A549 (cell line): ENCODE measurements at regions not wholly inside any gene's neighbourhood (a gene's known extent, or its start where the extent isn't known, plus 50 kb on each side); places are given as distances from the start of the nearest gene placed in this dataset.
"Not testable (repeated sequence)": the region's sequence is repeated elsewhere in the genome, so short reads cannot be mapped to it uniquely, and the experiment has no call there.

Source experiments
- ATAC-seq, 2 experiments: fragments of 200-7000 bp in 1 of 2; fragments of >200 bp in 1 of 2; cut with Nextera tagmentation in 1 of 2; cut with Tn5 transposase in 1 of 2; 3 replicates each; pipeline versions ENCODE4 v1.8.0 to v1.9.1; 2018 to 2020; ENCODE audit warnings: mild to moderate bottlenecking in 1 of 2, moderate library complexity in 1 of 2
- CTCF ChIA-PET: fragments of 300-600 bp; sonication (Branson Sonifier 250); formaldehyde crosslinking; extraction: SDS; loops from one replicate; lab custom pipeline; 2021; ENCODE audit warnings: antibody characterized with exemption, inconsistent platforms; lab: Yijun Ruan, JAX
- POLR2A ChIA-PET: fragments of 350-600 bp; formaldehyde crosslinking; extraction: SDS; loops from one replicate; lab custom pipeline; 2021; ENCODE audit warnings: antibody characterized with exemption, inconsistent platforms; lab: Yijun Ruan, JAX
- DNase-seq, 2 experiments: peaks; one replicate each; pipeline versions ENCODE4 v3.0.0 to v3.0.0-alpha.2; 2011 to 2016; ENCODE audit warnings: low read depth in 1 of 2, low spot score in 1 of 2
- FAIRE-seq: peaks from 2 replicates; lab custom pipeline; 2011; peaks lifted over from hg19 to GRCh38; lab: Jason Lieb, UNC
- H3K27ac ChIP-seq, 2 experiments: fragments of >200 bp; sonication (Bioruptor Twin); formaldehyde crosslinking; 3 replicates each; pipeline ENCODE4 v1.5.1; 2016 to 2017
- H3K4me1 ChIP-seq: fragments of >200 bp; sonication (Bioruptor Twin); formaldehyde crosslinking; 3 replicates; pipeline ENCODE4 v1.6.1; 2016
- H3K4me2 ChIP-seq: fragments of >200 bp; sonication (Bioruptor Twin); formaldehyde crosslinking; 3 replicates; pipeline ENCODE4 v1.6.1; 2016
- H3K4me3 ChIP-seq: fragments of >200 bp; sonication (Bioruptor Twin); formaldehyde crosslinking; 3 replicates; pipeline ENCODE4 v1.5.1; 2016
- H3K9me3 ChIP-seq: fragments of >200 bp; sonication (Bioruptor Twin); formaldehyde crosslinking; 3 replicates; pipeline ENCODE4 v1.6.1; 2016
- BCL3 ChIP-seq: fragments of >200 bp; sonication (Bioruptor Twin); formaldehyde crosslinking; IDR thresholded peaks from 3 replicates; pipeline ENCODE4 v1.6.1; 2016
- BHLHE40 ChIP-seq: IDR thresholded peaks from 2 replicates; pipeline ENCODE4 v1.6.1; 2012; ENCODE audit warnings: low read depth, low read length, inconsistent platforms
- CBX2 ChIP-seq: fragments of 200-600 bp; sonication (generic); IDR thresholded peaks from 2 replicates; pipeline ENCODE4 v1.6.1; 2016; ENCODE audit warnings: low read depth, mild to moderate bottlenecking, borderline replicate concordance
- CHD2 ChIP-seq: fragments of 150-350 bp; IDR thresholded peaks from 2 replicates; pipeline ENCODE4 v1.6.1; 2014; ENCODE audit warnings: low read length; ENCODE audit not compliant: partially characterized antibody
- CHD4 ChIP-seq: fragments of 200-600 bp; sonication (generic); IDR thresholded peaks from 2 replicates; pipeline ENCODE4 v1.6.1; 2016; ENCODE audit warnings: antibody characterized with exemption, mild to moderate bottlenecking, borderline replicate concordance
- EHMT2 ChIP-seq: fragments of 200-600 bp; sonication (generic); IDR thresholded peaks from 2 replicates; pipeline ENCODE4 v1.6.1; 2016; ENCODE audit warnings: antibody characterized with exemption, low read depth, mild to moderate bottlenecking, moderate library complexity
- EP300 ChIP-seq, 2 experiments: fragments of >200 bp; sonication (Bioruptor Twin); formaldehyde crosslinking; IDR thresholded peaks; 2 replicates in 1 of 2; 3 replicates in 1 of 2; pipeline ENCODE4 v1.6.1; 2016 to 2017
- FOSL2 ChIP-seq, 2 experiments: fragments of 450-650 bp in 1 of 2; fragments of >200 bp in 1 of 2; sonication (Bioruptor Twin) in 1 of 2; formaldehyde crosslinking; IDR thresholded peaks; 2 replicates each; pipeline versions ENCODE4 v1.5.0 to v1.6.1; 2016 to 2020; ENCODE audit warnings: mild to moderate bottlenecking in 1 of 2, moderate library complexity in 1 of 2
- HEYL ChIP-seq: fragments of 250-450 bp; sonication (Bioruptor Pico); IDR thresholded peaks from 2 replicates; pipeline ENCODE4 v1.8.0; 2021; ENCODE audit warnings: mild to moderate bottlenecking, moderate library complexity
- HOXB13 ChIP-seq: fragments of 250-450 bp; sonication (Bioruptor Pico); IDR thresholded peaks from 2 replicates; pipeline ENCODE4 v1.5.0; 2020; ENCODE audit warnings: low read depth, mild to moderate bottlenecking, moderate library complexity
- HOXB5 ChIP-seq: fragments of 250-450 bp; sonication (Bioruptor Pico); IDR thresholded peaks from 2 replicates; pipeline ENCODE4 v1.5.0; 2020; ENCODE audit warnings: mild to moderate bottlenecking, moderate library complexity
- JUNB ChIP-seq: fragments of >200 bp; sonication (Bioruptor Twin); formaldehyde crosslinking; IDR thresholded peaks from 2 replicates; pipeline ENCODE4 v1.6.1; 2016
- MAFK ChIP-seq: fragments of 450-650 bp; IDR thresholded peaks from 2 replicates; pipeline ENCODE4 v1.6.1; 2014; ENCODE audit not compliant: partially characterized antibody
- NR3C1 ChIP-seq: fragments of >200 bp; sonication (Bioruptor Twin); formaldehyde crosslinking; IDR thresholded peaks from 3 replicates; pipeline ENCODE4 v1.6.1; 2017
- PBX3 ChIP-seq: IDR thresholded peaks from 2 replicates; pipeline ENCODE4 v1.6.1; 2012
- PHF8 ChIP-seq: fragments of 200-600 bp; sonication (generic); IDR thresholded peaks from 2 replicates; pipeline ENCODE4 v1.6.1; 2016; ENCODE audit warnings: low read depth, mild to moderate bottlenecking, antibody characterized with exemption, moderate library complexity, borderline replicate concordance
- POLR2A ChIP-seq: IDR thresholded peaks from 2 replicates; pipeline ENCODE4 v1.6.1; 2012; ENCODE audit warnings: mild to moderate bottlenecking, low read length
- RAD21 ChIP-seq, 2 experiments: fragments of >200 bp in 1 of 2; sonication (Bioruptor Twin) in 1 of 2; formaldehyde crosslinking in 1 of 2; IDR thresholded peaks in 1 of 2; conservative IDR thresholded peaks in 1 of 2; 2 replicates in 1 of 2; 3 replicates in 1 of 2; pipeline ENCODE4 v1.6.1; 2012 to 2018; ENCODE audit warnings: inconsistent platforms in 1 of 2
- RFX5 ChIP-seq: fragments of 450-650 bp; IDR thresholded peaks from 2 replicates; pipeline ENCODE4 v1.7.1; 2014; ENCODE audit warnings: antibody characterized with exemption, mild to moderate bottlenecking, moderate library complexity
- TFCP2L1 ChIP-seq: fragments of 250-450 bp; sonication (Bioruptor Pico); IDR thresholded peaks from 2 replicates; pipeline ENCODE4 v1.5.0; 2021; ENCODE audit warnings: mild to moderate bottlenecking
- ZNF302 ChIP-seq: fragments of 250-450 bp; sonication (Bioruptor Pico); IDR thresholded peaks from 2 replicates; pipeline ENCODE4 v1.9.0; 2021; ENCODE audit warnings: inconsistent platforms, mild to moderate bottlenecking, moderate library complexity
- WGBS: methylation state at CpG from one replicate; pipeline ENCODE4 v1.1.6; 2017; ENCODE audit errors: missing lambda C conversion rate; 5-methylcytosine and 5-hydroxymethylcytosine counted together
- TF ChIP-seq, protein P1 (sequence below): fragments of 200-600 bp; sonication (generic); IDR thresholded peaks from 2 replicates; pipeline ENCODE4 v1.6.1; 2016; ENCODE audit warnings: antibody characterized with exemption, mild to moderate bottlenecking, moderate library complexity

DNA sequence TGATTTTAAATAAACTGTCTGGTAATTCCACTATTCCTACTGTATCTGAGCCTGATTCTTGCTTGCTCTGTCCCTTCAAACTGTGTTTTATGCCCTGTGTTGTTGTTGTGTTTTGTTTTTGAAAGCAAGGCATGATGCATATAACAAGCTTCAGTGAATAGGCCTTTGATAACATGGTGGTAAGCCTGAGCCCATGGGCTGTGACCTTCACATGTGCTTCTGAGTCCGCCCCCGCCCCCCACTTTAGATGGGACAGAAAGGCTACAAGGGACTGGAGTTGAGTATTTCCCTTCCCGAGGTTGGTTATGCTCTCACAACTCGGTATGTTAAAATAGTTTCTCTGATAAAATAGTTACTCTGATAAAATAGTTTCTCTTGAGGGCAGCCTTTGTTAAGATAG is 119.0 kb upstream of the WNT7A start (continued):
- TF ChIP-seq, protein P1, sequence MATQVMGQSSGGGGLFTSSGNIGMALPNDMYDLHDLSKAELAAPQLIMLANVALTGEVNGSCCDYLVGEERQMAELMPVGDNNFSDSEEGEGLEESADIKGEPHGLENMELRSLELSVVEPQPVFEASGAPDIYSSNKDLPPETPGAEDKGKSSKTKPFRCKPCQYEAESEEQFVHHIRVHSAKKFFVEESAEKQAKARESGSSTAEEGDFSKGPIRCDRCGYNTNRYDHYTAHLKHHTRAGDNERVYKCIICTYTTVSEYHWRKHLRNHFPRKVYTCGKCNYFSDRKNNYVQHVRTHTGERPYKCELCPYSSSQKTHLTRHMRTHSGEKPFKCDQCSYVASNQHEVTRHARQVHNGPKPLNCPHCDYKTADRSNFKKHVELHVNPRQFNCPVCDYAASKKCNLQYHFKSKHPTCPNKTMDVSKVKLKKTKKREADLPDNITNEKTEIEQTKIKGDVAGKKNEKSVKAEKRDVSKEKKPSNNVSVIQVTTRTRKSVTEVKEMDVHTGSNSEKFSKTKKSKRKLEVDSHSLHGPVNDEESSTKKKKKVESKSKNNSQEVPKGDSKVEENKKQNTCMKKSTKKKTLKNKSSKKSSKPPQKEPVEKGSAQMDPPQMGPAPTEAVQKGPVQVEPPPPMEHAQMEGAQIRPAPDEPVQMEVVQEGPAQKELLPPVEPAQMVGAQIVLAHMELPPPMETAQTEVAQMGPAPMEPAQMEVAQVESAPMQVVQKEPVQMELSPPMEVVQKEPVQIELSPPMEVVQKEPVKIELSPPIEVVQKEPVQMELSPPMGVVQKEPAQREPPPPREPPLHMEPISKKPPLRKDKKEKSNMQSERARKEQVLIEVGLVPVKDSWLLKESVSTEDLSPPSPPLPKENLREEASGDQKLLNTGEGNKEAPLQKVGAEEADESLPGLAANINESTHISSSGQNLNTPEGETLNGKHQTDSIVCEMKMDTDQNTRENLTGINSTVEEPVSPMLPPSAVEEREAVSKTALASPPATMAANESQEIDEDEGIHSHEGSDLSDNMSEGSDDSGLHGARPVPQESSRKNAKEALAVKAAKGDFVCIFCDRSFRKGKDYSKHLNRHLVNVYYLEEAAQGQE, result no peak
- no peak for TF ChIP-seq CBX2
- TF ChIP-seq JUNB, result no peak
- TF ChIP-seq RAD21 (conservative IDR thresholded peaks at IDR 0.05 in 1 of 2, IDR thresholded peaks at IDR 0.05 in 1 of 2), result no peak
- no peak for TF ChIP-seq BCL3

GRCh38 chr3:13995216-13995615 is 115.3 kb upstream of the WNT7A start:
- POLR2A ChIA-PET, FAIRE-seq, DNase-seq, H3K27ac ChIP-seq, H3K4me3 ChIP-seq, H3K9me3 ChIP-seq, H3K4me2 ChIP-seq, ATAC-seq, CTCF ChIA-PET, H3K4me1 ChIP-seq: not testable (repeated sequence)
- WGBS, result 38% methylated on average over 11 of the region's 12 CpGs

DNA sequence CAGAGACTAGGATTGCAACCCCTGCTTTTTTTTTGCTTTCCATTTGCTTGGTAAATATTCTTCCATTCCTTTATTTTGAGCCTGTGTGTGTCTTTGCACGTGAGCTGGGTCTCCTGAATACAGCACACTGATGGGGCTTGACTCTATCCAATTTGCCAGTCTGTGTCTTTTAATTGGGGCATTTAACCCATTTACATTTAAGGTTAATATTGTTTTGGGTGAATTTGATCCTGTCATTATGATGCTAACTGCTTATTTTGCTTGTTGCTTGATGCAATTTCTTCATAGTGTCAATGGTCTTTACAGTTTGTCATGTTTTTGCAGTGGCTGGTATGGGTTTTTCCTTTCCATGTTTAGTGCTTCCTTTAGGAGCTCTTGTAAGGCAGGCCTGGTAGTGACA is 109.1 kb upstream of the WNT7A start:
- H3K4me2 ChIP-seq, POLR2A ChIA-PET, H3K4me3 ChIP-seq, FAIRE-seq, ATAC-seq, H3K4me1 ChIP-seq, H3K27ac ChIP-seq, H3K9me3 ChIP-seq, CTCF ChIA-PET, DNase-seq: not testable (repeated sequence)
- 7% methylated on average over 1 of the region's 1 CpG for WGBS

- POLR2A ChIA-PET, result no interaction called here
- TF ChIP-seq EHMT2 (no peak), CHD4 (no peak), BHLHE40 (no peak), HOXB13 (CRISPR knock-in tag) (no peak), EP300 (IDR thresholded peaks at IDR 0.05) (no peak), RAD21 (conservative IDR thresholded peaks at IDR 0.05 in 1 of 2, IDR thresholded peaks at IDR 0.05 in 1 of 2) (no peak), ZNF302 (no peak), NR3C1 (no peak), TFCP2L1 (no peak), BCL3 (no peak), HEYL (no peak), HOXB5 (CRISPR knock-in tag) (no peak), POLR2A (no peak), JUNB (no peak), PHF8 (no peak), MAFK (no peak), FOSL2 (IDR thresholded peaks at IDR 0.05) (no peak), FOSL2 (CRISPR knock-in tag; IDR thresholded peaks at IDR 0.05) (no peak), PBX3 (no peak), RFX5 (no peak), CHD2 (no peak)
- Histone ChIP-seq H3K4me3 (no peak overlapping the region), H3K4me1 (no peaks in the 10 kb centered on the region), H3K9me3 (peaks cover 14% of the 10 kb centered on the region), H3K4me2 (no peak overlapping the region), H3K27ac (no peak overlapping the region)
- no peak for DNase-seq
- CTCF ChIA-PET, result interaction anchor here (0.6 kb wide), 1 partner anchor 255 kb away, joined by 3 read pairs; no protein-coding TSS in a partner anchor
- FAIRE-seq, result no peak
- no peak for ATAC-seq
Measured at GRCh38 chr3:13976469-13976868, 96.6 kb upstream of the WNT7A start.
